NCI-H345 (cell line): ENCODE measurements at regions not wholly inside any gene's neighbourhood (a gene's known extent, or its start where the extent isn't known, plus 50 kb on each side); places are given as distances from the start of the nearest gene placed in this dataset.
A peak's percentile ranks its signal among the peaks of the same experiment; 100 is the strongest.
"Not testable (repeated sequence)": the region's sequence is repeated elsewhere in the genome, so short reads cannot be mapped to it uniquely, and the experiment has no call there.

ENCODE experiments used
- DNase-seq: peaks from one replicate; lab custom pipeline; 2025; lab: John Stamatoyannopoulos, UW

DNA sequence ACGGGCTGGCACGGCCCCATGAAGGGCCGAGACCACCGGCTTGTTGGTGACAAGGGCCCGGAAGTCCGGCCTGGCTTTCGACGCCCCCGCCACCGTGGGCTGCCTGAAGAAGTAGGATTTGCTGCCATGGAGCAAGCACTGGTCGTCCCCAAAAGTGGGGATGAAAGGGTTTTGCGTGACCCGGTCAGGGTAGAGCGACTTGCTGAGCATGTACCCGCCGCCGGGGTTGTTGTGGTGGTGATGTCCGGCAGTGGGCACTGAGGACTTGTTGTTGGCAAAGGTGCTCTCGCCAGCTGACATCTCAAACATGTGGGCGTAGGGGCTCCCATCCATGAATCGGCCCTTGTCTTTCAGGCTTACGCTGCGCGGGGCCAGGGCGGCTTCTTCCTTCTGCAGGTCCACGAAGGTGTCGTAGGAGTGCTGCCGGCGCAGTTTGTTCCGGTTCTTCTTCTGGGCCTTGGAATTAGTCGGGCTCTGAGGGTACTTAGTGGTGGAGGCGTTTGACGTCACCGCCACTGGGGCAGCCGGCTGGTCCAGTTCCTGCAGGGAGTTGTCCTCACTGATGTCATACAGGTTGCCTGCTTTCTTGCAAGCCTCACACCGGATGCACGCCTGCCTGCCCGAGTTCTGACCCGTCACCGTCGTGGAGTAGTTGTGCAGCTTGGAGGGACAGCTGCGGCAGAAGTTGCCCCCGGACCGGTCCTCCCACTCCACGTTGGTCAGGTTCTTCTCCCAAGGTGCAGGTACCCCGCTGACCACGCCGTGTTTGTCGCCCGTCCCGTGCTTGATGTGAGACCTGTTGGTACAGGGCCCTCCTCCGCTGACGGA lies 366.6 kb downstream of the EMP1 start:
- no peak for DNase-seq

DNA sequence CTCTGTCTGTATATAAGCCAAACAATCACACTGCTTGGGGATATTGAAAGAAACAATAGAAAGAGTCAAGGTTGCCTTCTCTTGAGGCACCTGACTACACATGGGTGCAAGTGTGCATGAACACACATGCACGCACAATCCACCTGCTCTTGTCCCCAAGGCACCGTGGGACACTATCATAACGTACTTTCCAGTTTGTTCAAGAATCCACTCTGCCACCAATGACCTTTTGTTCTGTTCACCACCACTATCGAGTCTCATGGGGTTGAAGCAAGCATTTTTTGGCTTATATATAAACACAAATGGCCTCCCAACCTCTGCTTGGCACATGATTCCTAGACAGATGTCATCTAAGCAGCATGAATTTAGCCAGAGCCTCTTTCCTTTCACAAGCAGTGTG lies 365.4 kb downstream of the EMP1 start:
- no peak for DNase-seq

DNA sequence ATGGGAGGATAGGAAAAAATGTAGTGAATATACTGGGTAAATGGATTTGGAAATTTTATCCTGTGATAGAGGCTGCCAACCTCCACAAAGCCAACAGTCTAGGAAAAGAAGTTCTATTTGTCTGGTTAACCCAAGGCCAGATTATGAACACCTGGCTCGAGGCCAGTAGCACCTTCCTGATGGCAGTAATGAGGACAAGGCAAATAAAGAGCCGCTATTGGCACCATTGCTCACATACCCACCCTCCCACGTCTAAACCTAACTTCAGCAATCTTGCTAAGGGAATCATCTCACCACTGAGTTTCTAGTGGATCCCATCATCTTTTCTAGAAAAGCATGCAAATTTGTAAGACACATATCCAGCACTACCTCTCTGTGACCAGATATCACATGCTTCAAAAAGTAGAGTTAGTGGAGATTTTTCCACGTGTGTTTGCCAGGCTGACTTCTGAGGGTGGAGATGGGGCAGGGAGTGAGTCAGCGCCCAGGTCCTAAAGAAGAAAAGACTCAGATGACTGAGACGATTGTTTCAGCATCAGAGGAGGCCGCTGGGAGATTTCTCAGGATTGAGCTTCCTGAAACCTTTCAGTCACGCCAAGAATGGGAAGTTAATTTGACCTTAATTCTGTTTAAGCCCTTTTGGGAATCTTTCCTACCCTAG lies 362.9 kb downstream of the EMP1 start:
- DNase-seq = peak; percentile 11

DNA sequence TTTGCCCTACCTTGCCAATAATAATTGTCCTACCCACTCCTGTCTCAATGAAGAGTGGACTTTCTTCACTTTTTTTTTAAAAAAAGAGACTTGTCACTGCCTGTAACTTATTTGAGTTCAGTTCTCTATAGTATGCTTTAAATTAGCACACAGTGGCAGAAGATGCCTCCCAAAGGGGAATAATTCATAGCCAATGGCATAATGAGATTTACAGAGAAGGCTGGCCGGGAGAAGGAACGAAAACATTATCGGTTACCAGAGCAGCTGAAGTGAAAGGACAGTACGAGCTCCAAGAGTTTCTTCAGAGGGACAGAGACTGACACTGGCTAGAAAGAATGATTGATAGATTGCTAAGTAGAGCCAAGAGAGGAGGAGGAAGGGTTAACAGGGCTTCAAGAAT lies 356.3 kb downstream of the EMP1 start:
- no peak for DNase-seq

DNA sequence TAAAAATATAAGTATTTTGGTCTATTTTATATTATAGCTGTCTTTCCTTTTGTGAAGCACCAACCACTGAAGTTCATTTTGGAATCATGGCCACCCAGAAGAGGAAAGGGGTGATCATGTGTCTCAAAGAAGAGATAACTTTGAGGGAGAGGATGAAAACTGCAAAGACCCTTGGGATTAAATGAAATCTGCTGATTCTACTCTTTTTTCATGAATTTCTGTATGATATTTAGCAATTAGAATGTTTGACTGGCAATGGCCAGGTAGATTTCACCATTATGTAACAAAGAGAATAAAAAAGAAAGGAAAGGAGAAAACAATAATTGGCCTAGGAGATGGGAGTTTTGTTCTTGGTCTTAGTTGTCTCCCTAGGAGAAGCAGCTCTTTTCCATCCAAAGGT lies 350.8 kb downstream of the EMP1 start:
- DNase-seq = no peak

DNA sequence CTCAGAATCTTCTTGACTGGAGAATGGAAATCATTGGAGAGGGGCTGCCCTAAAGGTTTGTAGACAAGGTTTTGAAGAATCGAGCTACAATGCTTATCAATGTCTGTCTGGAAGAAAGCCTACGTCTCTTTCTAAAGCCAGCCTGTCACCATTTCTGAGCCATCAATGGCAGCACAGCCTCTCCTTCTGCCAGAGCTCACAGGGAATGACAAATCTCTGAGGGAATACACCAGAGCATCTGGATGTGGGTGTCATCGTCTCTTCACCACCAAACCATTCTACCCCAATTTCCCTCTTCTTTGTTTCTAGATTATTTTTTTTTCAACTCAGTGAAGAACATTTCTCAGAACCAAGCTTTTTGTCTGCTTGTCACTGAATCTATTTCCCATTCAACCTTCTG lies 349.7 kb downstream of the EMP1 start:
- DNase-seq = no peak

DNA sequence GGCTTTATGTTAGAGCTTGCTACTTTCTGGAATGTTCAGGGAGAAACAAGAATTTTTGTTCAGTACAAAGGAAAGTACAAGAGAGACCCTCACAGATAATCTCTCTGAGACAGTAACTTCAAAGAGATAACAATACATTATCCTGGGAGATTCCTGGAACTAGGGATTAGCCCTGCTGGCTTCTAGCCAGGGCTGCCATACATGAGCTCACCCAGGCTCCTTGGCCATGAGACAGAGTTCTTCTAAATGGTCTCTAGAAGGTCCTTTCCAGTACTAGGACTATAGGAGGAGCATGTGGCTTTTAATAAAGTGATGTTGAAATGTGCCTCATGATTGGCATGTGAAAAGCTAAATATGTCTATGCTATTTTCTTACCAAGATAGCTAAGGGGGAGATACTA lies 342.5 kb downstream of the EMP1 start:
- no peak for DNase-seq

DNA sequence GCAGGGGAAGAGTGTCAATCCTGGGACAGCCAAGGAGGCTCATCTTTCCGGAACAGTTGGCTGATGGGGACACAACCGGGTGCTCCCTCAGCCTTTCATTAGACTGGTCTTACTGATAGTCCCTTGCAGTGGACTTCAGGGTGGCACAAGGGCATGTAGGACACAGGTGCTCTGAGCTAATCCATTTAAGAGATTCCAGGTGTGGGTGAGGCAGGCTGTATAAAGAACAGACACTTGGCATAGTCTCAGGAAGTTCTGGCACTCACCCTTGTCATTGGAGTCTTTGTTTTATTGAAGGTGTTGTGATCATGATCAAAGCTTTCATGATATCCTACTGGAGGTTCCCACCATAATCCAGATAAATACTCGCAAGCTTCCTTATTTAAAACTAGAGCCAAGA lies 341.6 kb downstream of the EMP1 start:
- DNase-seq = no peak

DNA sequence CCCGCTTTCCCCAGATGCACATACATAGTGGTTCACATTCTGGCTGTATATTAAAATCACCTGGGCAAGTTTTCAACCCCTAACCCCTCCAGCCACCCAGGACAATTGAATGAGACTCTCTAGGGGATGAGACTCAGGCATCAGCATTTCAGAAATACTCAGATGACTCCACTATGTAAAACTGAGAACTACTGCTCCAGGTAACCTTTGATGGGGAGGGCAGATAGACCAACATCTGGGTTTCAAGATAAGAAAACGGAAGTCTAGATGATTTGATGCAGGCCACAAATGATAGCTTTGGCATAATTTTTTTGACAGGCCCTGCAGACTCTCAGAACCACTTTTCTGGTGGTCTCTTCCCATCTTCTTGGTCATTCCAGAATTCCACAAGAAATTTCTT lies 341.1 kb downstream of the EMP1 start:
- DNase-seq = no peak

DNA sequence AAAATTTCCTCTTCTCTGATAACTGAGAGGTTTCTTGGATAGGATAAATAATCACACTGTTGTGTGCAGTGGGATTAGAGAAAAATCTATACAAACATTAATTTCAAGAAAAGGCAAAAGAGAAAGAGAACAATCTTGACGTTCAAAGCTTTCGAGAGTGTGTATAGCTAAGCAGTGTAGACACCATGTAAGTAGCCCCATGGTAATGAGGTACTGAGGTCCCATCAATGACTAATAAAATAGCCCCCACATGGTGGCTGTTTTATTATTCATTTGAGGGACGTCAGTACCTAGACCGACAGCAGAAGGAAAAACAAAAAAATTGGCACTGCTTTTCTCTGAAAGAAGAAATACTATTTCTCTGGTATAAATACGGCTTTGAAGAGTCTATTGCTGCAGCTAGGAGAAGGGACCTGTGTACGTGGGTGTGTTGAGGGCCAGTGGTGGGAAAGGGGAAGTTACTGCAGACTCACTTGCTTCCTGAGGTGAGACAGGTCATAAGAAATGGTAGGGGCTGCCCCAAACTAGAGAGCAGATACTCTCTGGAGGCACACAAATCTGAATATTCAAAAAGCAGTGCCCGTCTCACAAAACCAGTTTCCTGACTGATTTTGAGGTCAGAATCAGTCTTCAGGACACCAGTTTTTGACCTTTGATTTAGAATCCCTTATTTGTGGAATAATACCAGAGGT lies 339.8 kb downstream of the EMP1 start:
- DNase-seq = no peak

DNA sequence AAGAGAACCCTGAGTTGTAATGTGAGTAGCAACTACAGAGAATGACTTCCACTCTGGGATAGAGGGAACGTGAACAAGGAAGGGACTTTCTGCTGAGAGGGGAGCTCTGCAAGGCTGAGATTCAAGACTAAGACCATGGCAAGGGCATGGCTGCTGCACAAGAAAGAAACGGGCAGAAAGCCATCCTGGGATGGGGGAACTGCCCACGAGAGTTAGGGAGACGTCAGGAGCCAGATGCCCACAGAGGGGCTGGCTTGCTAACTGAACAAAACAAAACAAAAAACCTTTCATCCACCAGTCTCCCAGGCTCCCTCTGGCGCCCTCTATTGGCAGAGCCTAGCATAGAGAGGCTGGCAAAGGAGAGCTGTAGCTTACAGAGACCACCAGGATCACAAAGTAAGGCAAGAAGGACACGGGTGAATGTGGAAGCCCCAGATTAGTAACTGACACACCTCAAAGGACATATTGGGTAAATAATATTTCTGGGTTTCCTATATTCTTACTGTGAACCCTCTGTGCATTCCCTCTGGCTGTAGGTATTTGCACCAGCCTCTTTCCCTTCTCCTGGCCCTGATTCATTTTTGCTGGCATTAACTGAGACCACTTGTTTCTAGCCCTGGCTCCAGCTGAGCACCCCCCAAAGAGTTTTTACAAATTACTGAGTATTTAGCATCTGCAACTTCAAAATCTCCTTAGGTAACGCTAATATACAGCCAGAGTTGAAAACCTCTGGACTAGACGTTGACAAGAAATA lies 338.3 kb downstream of the EMP1 start:
- peak; percentile 52 for DNase-seq

DNA sequence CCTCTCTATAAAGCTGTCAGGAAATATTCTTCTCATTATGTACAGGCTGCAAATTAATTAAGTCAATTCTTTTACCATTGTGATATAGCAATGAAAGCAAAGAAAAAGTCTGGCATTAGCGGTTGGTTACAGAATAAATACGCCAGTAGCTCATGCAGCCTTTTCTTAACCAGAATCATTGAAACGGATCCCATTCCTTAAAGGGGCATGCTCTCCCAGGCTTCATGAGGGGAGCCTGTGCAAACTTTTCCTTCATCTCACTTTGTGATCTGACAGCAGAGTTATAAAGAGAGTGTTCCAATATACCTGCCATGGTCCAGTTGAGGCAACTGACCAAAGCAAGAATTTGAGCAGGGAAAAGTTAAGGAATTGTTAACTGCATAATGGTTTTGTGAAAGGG lies 337.7 kb downstream of the EMP1 start:
- DNase-seq = no peak

DNA sequence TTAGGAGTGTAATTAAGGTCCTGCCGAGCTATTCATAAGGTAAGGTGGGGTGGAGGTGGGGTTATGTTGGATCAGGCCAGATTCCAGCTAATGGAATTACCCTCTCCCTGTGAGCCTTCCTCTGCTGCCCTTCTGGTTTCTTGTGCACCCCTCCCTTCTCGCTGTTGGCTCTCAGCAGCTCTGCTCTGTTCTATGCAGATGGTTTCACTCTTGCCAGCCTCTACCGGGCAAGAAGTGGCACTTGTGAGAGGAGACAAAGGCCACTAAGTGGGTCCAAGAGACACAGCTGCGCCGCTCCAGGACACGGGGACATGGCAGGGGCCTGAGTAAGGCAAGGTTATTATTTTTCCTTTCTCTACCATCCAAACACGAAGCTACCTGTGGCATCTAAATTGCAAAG lies 334.4 kb downstream of the EMP1 start:
- peak; percentile 43 for DNase-seq

DNA sequence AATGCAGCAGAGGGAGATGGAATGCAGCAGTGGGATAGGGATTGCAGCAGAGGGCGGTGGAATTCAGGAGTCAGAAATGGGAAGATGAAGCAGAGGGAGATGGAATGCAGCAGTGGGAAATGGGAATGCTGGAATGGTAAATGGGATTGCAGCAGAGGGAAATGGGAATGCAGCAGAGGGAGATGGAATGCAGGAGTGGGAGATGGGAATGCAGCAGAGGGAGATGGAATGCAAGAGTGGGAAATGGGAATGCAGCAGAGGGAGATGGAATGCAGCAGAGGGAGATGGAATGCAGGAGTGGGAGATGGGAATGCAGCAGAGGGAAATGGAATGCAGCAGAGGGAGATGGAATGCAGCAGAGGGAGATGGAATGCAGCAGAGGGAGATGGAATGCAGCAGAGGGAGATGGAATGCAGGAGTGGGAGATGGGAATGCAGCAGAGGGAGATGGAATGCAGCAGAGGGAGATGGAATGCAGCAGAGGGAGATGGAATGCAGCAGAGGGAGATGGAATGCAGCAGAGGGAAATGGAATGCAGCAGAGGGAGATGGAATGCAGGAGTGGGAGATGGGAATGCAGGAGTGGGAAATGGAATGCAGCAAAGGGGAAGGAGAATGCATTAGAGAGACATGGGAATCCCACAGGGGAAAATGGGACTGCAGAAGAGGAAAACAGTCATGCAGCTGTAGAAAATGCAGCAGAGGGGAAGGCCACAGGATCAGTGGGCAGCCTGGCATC lies 329.8 kb downstream of the EMP1 start:
- not testable (repeated sequence) for DNase-seq

DNA sequence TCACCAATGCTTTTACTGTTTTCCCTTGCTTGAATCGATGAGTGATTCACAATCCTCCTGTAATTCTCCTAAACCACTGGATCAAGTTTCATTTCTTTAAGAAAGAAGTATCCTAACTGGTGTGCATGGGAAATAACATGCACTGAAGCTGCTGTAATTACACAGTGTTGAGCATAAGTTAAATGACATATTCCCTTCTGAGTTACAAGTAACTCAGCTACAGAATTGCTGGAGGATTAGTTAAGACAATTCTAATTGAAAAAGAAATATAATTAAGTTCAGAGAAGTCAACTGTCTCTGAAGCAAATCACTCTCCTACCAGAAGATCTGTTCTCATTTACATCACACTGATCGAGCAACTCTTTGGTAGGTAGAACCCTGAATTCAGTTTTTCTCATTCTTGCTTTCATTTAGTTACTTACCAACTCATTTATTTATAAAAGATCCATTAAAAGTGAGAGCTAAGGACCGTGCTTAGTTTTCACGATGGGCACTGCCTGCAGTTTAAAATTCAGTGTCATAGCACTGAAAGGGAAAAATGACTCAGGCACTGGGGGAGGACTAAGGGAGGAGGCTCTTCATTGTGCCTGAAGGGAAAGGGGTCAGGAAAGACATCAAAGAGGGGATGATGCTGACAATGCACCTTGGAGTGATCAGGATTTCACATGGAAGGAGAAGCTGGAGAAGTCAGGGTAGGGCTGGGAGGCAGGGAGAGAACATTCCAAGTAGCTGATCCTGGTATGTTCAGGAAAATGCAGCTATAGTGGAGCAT lies 327.2 kb downstream of the EMP1 start:
- DNase-seq = no peak

DNA sequence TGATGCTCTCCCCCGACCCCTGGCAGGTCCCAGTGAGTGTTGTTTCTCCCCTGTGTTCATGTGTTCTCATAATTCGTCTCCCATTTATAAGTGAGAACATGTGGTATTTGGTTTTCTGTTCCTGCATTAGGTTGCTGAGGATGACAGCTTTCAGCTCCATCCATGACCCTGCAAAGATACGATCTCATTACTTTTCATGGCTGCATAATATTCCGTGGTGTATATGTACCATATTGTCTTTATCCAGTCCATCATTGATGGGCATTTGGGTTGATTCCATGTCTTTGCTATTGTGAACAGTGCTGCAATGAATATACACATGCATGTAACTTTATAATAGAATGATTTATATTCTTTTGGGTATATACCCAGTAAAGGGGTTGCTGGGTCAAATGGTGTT lies 321.5 kb downstream of the EMP1 start:
- not testable (repeated sequence) for DNase-seq

DNA sequence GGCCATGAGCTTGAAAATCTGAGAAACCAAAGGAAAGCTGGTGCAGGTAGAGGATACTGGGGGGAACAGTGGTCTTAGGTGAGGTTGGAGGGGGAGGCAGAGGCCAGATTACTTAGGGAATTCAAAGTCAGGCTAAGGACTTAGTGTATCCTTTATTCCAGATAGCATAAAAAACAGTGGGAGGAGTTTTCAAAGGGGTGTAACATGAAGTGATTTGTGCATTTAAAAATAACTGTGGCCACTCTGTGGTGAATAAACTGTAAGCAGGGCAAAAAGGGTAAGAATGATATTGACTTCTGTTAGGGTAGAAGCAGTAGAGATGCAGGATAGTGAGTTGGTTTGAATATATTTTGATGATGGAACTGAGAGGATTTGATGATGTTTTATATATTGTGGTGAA lies 313.2 kb downstream of the EMP1 start:
- DNase-seq = no peak

DNA sequence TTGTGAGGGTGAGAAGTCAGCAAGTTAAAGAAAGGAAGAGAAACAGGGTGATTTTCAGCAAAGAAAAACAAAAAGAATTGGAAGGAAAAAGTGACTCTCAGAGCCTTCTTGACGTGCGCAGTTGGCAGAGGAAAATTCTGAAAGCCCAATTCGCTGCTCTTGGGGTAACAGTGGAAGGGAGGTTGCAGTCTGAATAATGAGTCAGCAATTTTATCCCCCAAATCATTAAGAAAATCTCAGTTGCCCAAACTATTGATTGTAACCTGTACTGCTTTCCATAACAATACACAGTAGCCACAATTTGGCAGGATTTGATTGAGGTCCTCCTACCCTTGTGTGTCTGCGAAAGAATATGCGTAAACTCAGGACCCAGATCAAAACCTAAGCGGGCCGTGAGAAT lies 309.1 kb downstream of the EMP1 start:
- no peak for DNase-seq

DNA sequence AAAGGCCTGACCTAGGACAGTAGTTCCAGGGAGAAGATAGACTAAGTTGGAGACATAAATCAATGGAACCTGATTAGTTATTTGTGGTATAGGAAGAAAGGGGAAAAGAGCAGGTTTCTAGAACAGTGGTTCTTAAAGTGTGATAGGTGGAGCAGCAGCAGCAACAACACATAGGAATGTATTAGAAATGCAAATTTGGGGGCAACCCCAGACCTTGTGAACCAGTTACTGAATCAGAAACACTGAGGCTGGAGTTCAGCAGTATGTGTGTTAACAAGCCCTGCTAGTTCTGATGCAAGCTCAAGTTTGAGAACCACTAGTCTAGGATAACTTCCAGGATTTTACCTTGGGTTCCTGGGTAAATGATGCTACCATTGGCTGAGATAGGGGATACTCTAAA lies 308.7 kb downstream of the EMP1 start:
- no peak for DNase-seq

DNA sequence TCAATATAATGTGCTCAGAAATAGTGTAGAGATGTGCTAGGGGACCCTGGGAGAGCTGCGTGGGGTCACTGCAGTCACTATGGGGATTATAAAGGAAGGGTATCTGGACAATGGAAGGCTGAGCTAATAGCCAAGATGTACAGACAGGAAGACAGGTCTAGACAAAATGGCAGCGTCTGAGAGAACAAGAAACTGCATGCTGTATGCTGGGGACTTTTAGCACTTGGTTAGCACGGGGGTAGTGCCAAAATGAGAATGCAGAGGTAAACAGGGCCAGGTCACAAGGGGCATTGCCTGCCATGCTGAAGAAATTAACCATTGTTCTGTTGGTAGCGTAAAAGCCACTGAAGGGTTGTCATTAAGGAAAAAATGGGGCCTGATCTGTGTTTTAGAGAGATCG lies 308.2 kb downstream of the EMP1 start:
- DNase-seq = no peak

DNA sequence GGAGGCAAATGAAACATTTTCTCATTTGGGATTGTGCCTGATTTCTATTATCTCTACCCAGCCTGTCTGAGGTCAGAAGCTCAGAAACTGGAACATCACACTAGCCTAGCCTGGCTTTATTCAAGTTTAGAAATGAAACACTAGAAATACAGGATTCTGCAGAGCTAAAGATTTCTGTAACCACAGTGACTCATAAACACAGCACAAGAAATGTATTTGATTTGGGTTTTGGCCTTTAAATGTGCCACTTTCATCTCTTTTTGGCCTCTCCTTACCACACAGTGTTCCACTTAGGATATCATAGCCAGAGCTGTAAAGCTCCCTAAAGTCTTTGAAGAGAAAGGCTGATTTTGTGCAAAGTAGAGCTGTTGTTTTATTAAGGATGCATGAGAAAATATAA lies 307.5 kb downstream of the EMP1 start:
- no peak for DNase-seq
